Testis (tissue), 2 donors: ENCODE measurements at regions not wholly inside any gene's neighbourhood (a gene's known extent, or its start where the extent isn't known, plus 50 kb on each side); places are given as distances from the start of the nearest gene placed in this dataset.

Experiments used
- POLR2A ChIP-seq: fragments of 450-650 bp; IDR thresholded peaks from one replicate; pipeline ENCODE4 v1.6.1; 2017; ENCODE audit warnings: antibody characterized with exemption, mild to moderate bottlenecking, moderate library complexity
- TF ChIP-seq, protein P1 (sequence below), 3 experiments: fragments of 450-650 bp in 2 of 3; fragments of 200-600 bp in 1 of 3; sonication (generic) in 1 of 3; IDR thresholded peaks; one replicate each; pipeline ENCODE4 v1.5.1; 2016 to 2019; ENCODE audit warnings: antibody characterized with exemption in 3 of 3, mild to moderate bottlenecking in 2 of 3, moderate library complexity in 1 of 3

- TF ChIP-seq, protein P1, sequence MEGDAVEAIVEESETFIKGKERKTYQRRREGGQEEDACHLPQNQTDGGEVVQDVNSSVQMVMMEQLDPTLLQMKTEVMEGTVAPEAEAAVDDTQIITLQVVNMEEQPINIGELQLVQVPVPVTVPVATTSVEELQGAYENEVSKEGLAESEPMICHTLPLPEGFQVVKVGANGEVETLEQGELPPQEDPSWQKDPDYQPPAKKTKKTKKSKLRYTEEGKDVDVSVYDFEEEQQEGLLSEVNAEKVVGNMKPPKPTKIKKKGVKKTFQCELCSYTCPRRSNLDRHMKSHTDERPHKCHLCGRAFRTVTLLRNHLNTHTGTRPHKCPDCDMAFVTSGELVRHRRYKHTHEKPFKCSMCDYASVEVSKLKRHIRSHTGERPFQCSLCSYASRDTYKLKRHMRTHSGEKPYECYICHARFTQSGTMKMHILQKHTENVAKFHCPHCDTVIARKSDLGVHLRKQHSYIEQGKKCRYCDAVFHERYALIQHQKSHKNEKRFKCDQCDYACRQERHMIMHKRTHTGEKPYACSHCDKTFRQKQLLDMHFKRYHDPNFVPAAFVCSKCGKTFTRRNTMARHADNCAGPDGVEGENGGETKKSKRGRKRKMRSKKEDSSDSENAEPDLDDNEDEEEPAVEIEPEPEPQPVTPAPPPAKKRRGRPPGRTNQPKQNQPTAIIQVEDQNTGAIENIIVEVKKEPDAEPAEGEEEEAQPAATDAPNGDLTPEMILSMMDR (IDR thresholded peaks at IDR 0.05), result no peak
- TF ChIP-seq POLR2A, result no peak
These were observed 78.3 kb upstream of the LIFR start for GRCh38 chr5:38634568-38635369.
